Choroid plexus epithelial cell (primary cell): ENCODE measurements at regions not wholly inside any gene's neighbourhood (a gene's known extent, or its start where the extent isn't known, plus 50 kb on each side); places are given as distances from the start of the nearest gene placed in this dataset.
"Not testable (repeated sequence)": the region's sequence is repeated elsewhere in the genome, so short reads cannot be mapped to it uniquely, and the experiment has no call there.

ENCODE experiments used
- DNase-seq: peaks from one replicate; pipeline ENCODE4 v3.0.0-alpha.2; 2010; ENCODE audit warnings: low read depth
- H3K4me3 ChIP-seq: 2 replicates; pipeline ENCODE4 v1.5.1; 2011; ENCODE audit warnings: low read depth, mild to moderate bottlenecking, control low read depth, low read length, moderate library complexity
- TF ChIP-seq, protein P1 (sequence below): conservative IDR thresholded peaks from 2 replicates; pipeline ENCODE4 v1.5.1; 2011; ENCODE audit warnings: low read depth, mild to moderate bottlenecking, control low read depth, inconsistent platforms, low read length, moderate library complexity

- peak; percentile 18 for DNase-seq
- TF ChIP-seq, protein P1, sequence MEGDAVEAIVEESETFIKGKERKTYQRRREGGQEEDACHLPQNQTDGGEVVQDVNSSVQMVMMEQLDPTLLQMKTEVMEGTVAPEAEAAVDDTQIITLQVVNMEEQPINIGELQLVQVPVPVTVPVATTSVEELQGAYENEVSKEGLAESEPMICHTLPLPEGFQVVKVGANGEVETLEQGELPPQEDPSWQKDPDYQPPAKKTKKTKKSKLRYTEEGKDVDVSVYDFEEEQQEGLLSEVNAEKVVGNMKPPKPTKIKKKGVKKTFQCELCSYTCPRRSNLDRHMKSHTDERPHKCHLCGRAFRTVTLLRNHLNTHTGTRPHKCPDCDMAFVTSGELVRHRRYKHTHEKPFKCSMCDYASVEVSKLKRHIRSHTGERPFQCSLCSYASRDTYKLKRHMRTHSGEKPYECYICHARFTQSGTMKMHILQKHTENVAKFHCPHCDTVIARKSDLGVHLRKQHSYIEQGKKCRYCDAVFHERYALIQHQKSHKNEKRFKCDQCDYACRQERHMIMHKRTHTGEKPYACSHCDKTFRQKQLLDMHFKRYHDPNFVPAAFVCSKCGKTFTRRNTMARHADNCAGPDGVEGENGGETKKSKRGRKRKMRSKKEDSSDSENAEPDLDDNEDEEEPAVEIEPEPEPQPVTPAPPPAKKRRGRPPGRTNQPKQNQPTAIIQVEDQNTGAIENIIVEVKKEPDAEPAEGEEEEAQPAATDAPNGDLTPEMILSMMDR: no peak
- no peak overlapping the region for H3K4me3 ChIP-seq
Measured at GRCh38 chr11:81966340-81966739, 767.3 kb downstream of the FAM181B start.

GRCh38 chr11:81963018-81963417 lies 770.6 kb downstream of the FAM181B start:
- TF ChIP-seq, protein P1: peak; percentile 44
- peak; percentile 52 for DNase-seq
- H3K4me3 ChIP-seq: no peak overlapping the region

GRCh38 chr11:81960443-81960842 lies 773.2 kb downstream of the FAM181B start:
- peak; percentile 16 for DNase-seq
- TF ChIP-seq, protein P1: no peak
- H3K4me3 ChIP-seq: no peak overlapping the region

GRCh38 chr11:81959341-81959740 lies 774.3 kb downstream of the FAM181B start:
- TF ChIP-seq, protein P1: no peak

GRCh38 chr11:81954301-81954700 lies 779.4 kb downstream of the FAM181B start:
- DNase-seq, H3K4me3 ChIP-seq: not testable (repeated sequence)

More at GRCh38 chr11:81959341-81959740, 774.3 kb downstream of the FAM181B start:
- DNase-seq: peak; percentile 17
- no peak overlapping the region for H3K4me3 ChIP-seq

DNA sequence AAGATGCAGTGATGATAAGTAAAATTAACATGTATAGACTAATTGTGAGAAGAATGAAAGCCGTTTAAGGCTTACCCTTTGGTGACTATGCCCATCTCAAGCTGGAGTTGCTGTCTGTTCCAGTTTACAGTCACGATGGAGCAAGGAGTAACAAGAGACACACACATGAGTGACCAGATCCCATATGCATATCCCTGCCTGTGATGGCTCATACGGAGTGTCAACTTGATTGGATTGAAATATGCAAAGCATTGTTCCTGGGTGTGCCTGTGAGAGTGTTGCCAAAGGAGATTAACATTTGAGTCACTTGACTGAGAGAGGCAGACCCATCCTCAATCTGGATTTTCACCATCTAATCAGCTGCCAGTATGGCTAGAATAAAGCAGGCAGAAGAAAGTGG lies 786.8 kb downstream of the FAM181B start:
- TF ChIP-seq, protein P1: no peak
- no peak overlapping the region for H3K4me3 ChIP-seq
- no peak for DNase-seq

GRCh38 chr11:81942646-81943045 lies 791.0 kb downstream of the FAM181B start:
- TF ChIP-seq, protein P1: no peak
- DNase-seq: no peak
- no peak overlapping the region for H3K4me3 ChIP-seq

DNA sequence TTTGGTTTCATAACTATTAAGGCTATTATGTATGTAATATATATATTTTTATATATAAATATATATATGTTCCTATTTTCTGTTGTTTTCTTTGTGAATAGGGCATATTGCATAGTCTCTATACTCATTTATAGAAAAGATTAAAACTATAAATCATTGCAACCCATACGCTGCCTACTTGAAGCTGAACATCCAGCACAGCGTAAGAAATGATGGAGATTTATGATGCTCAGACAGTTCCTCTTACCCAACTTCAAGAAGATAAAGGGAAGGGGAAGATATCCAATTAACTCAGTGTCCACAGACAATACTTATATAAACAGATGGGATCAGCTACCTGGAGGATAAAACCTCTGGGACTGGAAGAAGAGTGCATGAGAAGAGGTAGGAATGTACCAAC lies 791.7 kb downstream of the FAM181B start:
- H3K4me3 ChIP-seq: no peak overlapping the region
- no peak for DNase-seq
- TF ChIP-seq, protein P1: no peak
